Motor neuron (in vitro differentiated cells): ENCODE measurements at regions not wholly inside any gene's neighbourhood (a gene's known extent, or its start where the extent isn't known, plus 50 kb on each side); places are given as distances from the start of the nearest gene placed in this dataset.
"Not testable (repeated sequence)": the region's sequence is repeated elsewhere in the genome, so short reads cannot be mapped to it uniquely, and the experiment has no call there.

ENCODE experiments used
- ATAC-seq, 8 experiments: fragments of 200-7000 bp; cut with Tn5 transposase; replicated peaks in 6 of 8; 2 replicates each; pipeline ENCODE4 v1.8.0; 2021; ENCODE audit warnings: mild to moderate bottlenecking in 8 of 8, moderate library complexity in 8 of 8
- H3K27ac ChIP-seq, 2 donors: fragments of 250-450 bp; sonication (Bioruptor Pico); 2 replicates each; pipeline ENCODE4 v1.9.0; 2021; ENCODE audit warnings: antibody characterized with exemption in 2 of 2, mild to moderate bottlenecking in 2 of 2, moderate library complexity in 1 of 2
- H3K4me1 ChIP-seq, 2 donors: fragments of 250-450 bp; sonication (Bioruptor Pico); replicated peaks in 1 of 2; 2 replicates each; pipeline ENCODE4 v1.6.1; 2021; ENCODE audit warnings: antibody characterized with exemption in 2 of 2, mild to moderate bottlenecking in 2 of 2, moderate library complexity in 1 of 2
- H3K4me3 ChIP-seq, 5 donors: fragments of 250-450 bp; sonication (Bioruptor Pico); 2 replicates each; pipeline ENCODE4 v1.9.0; 2021; ENCODE audit warnings: antibody characterized with exemption in 5 of 5, mild to moderate bottlenecking in 5 of 5, moderate library complexity in 4 of 5
- WGBS, 10 experiments: fragments of 450-650 bp; shearing (Covaris generic); methylation state at CpG; one replicate each; pipeline ENCODE4 v1.0.0; 2022; 5-methylcytosine and 5-hydroxymethylcytosine counted together
- in situ Hi-C, 9 experiments: fragments of 400-800 bp; cut with MboI; loops; one replicate each; pipeline ENCODE4 v1.15.0; 2021; ENCODE audit warnings: low sequenced_read_pairs in 9 of 9, low pct_unique_long_range_greater_than_20kb in 2 of 9; ENCODE audit not compliant: unreplicated experiment in 9 of 9

GRCh38 chr7:84735011-84735410, 451.8 kb downstream of the SEMA3D start:
- in situ Hi-C loops, result no loop called here
- Histone ChIP-seq H3K27ac (no peak overlapping the region), H3K4me1 (no peaks in the 10 kb centered on the region), H3K4me3 (no peak overlapping the region)
- WGBS, 10 experiments, result 4 to 96% (median 71%) methylated on average over 3 of the region's 3 CpGs
- peak in 3 of 8 experiments; percentile 55 to 66 (median 65) for ATAC-seq

- in situ Hi-C loops, H3K4me3 ChIP-seq, ATAC-seq, H3K4me1 ChIP-seq, H3K27ac ChIP-seq: not testable (repeated sequence)
- WGBS, 10 experiments, result 83 to 100% (median 100%) methylated on average over 1 to 2 of the region's 2 CpGs; no CpG with 5 or more reads in 1 of the 10 experiments
These were observed 452.9 kb downstream of the SEMA3D start for GRCh38 chr7:84733976-84734375.

- H3K27ac ChIP-seq, ATAC-seq, H3K4me3 ChIP-seq, H3K4me1 ChIP-seq, in situ Hi-C loops: not testable (repeated sequence)
- WGBS, 10 experiments, result 60 to 100% (median 100%) methylated on average over 1 to 4 of the region's 4 CpGs; no CpG with 5 or more reads in 3 of the 10 experiments
These were observed 456.0 kb downstream of the SEMA3D start for GRCh38 chr7:84730864-84731263.

GRCh38 chr7:84729284-84729683, 457.6 kb downstream of the SEMA3D start:
- peak in 3 of 8 experiments; percentile 55 to 69 (median 67) for ATAC-seq
- in situ Hi-C loops, result no loop called here

GRCh38 chr7:84722734-84723133, 464.1 kb downstream of the SEMA3D start:
- H3K27ac ChIP-seq, result no peak overlapping the region
- in situ Hi-C loops, result no loop called here
- 100% methylated on average over 1 of the region's 3 CpGs; no CpG with 5 or more reads in 8 of the 10 experiments for WGBS, 10 experiments

More at GRCh38 chr7:84729284-84729683, 457.6 kb downstream of the SEMA3D start:
- 0 to 100% (median 80%) methylated on average over 1 of the region's 1 CpG; no CpG with 5 or more reads in 1 of the 10 experiments for WGBS, 10 experiments
- Histone ChIP-seq H3K4me1 (no peaks in the 10 kb centered on the region), H3K27ac (no peak overlapping the region), H3K4me3 (no peak overlapping the region)

GRCh38 chr7:84722086-84722485, 464.8 kb downstream of the SEMA3D start:
- ATAC-seq, result no peak
- 18 to 100% (median 80%) methylated on average over 1 to 3 of the region's 3 CpGs; no CpG with 5 or more reads in 1 of the 10 experiments for WGBS, 10 experiments
- no peak overlapping the region for H3K27ac ChIP-seq
- H3K4me3 ChIP-seq, result no peak overlapping the region
- in situ Hi-C loops, result no loop called here
- no peaks in the 10 kb centered on the region for H3K4me1 ChIP-seq

More at GRCh38 chr7:84722734-84723133, 464.1 kb downstream of the SEMA3D start:
- H3K4me1 ChIP-seq, result no peaks in the 10 kb centered on the region
- ATAC-seq, result no peak
- no peak overlapping the region for H3K4me3 ChIP-seq

- in situ Hi-C loops, result no loop called here
- Histone ChIP-seq H3K4me3 (no peak overlapping the region), H3K27ac (no peak overlapping the region), H3K4me1 (no peaks in the 10 kb centered on the region)
- no peak for ATAC-seq
These were observed 466.3 kb downstream of the SEMA3D start for GRCh38 chr7:84720456-84721097.

- in situ Hi-C loops, result no loop called here
- H3K4me3 ChIP-seq, result no peak overlapping the region
- 40 to 70% (median 62%) methylated on average over 1 to 4 of the region's 4 CpGs; no CpG with 5 or more reads in 3 of the 10 experiments for WGBS, 10 experiments
- H3K4me1 ChIP-seq, result no peaks in the 10 kb centered on the region
- H3K27ac ChIP-seq, result no peak overlapping the region
- no peak for ATAC-seq
These were observed 472.1 kb downstream of the SEMA3D start for GRCh38 chr7:84714765-84715164.

GRCh38 chr7:84712374-84713121, 474.3 kb downstream of the SEMA3D start:
- Histone ChIP-seq H3K27ac (no peak overlapping the region), H3K4me3 (no peak overlapping the region), H3K4me1 (no peaks in the 10 kb centered on the region)
- 0 to 94% (median 76%) methylated on average over 1 to 4 of the region's 4 CpGs for WGBS, 10 experiments
- peak in 3 of 8 experiments; percentile 26 to 93 (median 36) for ATAC-seq
- in situ Hi-C loops, result no loop called here

GRCh38 chr7:84710538-84710937, 476.3 kb downstream of the SEMA3D start:
- WGBS, 10 experiments, result 100% methylated on average over 1 of the region's 3 CpGs; no CpG with 5 or more reads in 6 of the 10 experiments
- H3K27ac ChIP-seq, H3K4me3 ChIP-seq, H3K4me1 ChIP-seq, ATAC-seq, in situ Hi-C loops: not testable (repeated sequence)

GRCh38 chr7:84705706-84706105, 481.1 kb downstream of the SEMA3D start:
- 88 to 100% (median 100%) methylated on average over 1 of the region's 1 CpG; no CpG with 5 or more reads in 1 of the 10 experiments for WGBS, 10 experiments
- in situ Hi-C loops, result no loop called here
- Histone ChIP-seq H3K4me3 (no peak overlapping the region), H3K4me1 (no peaks in the 10 kb centered on the region), H3K27ac (no peak overlapping the region)
- no peak for ATAC-seq

GRCh38 chr7:84705079-84705478, 481.8 kb downstream of the SEMA3D start:
- in situ Hi-C loops, result no loop called here
- H3K4me1 ChIP-seq, result no peaks in the 10 kb centered on the region
- WGBS, 10 experiments, result 40 to 100% (median 100%) methylated on average over 1 of the region's 1 CpG; no CpG with 5 or more reads in 5 of the 10 experiments
- no peak for ATAC-seq
- no peak overlapping the region for H3K27ac ChIP-seq
- no peak overlapping the region for H3K4me3 ChIP-seq

- no peak for ATAC-seq
- Histone ChIP-seq H3K4me3 (no peak overlapping the region), H3K27ac (no peak overlapping the region), H3K4me1 (no peaks in the 10 kb centered on the region)
- 47 to 92% (median 67%) methylated on average over 1 to 4 of the region's 4 CpGs for WGBS, 10 experiments
- in situ Hi-C loops, result no loop called here
These were observed 482.5 kb downstream of the SEMA3D start for GRCh38 chr7:84704380-84704779.
